Mammary epithelial cell (primary cell): ENCODE measurements at regions not wholly inside any gene's neighbourhood (a gene's known extent, or its start where the extent isn't known, plus 50 kb on each side); places are given as distances from the start of the nearest gene placed in this dataset.

Experiments
- EZH2 ChIP-seq: IDR thresholded peaks from 2 replicates; pipeline ENCODE4 v1.6.1; 2012; ENCODE audit warnings: low read length, inconsistent platforms, borderline replicate concordance
- TF ChIP-seq, protein P1 (sequence below), 2 donors: IDR thresholded peaks in 1 of 2; conservative IDR thresholded peaks in 1 of 2; 2 replicates each; pipeline ENCODE4 v1.5.1; 2011 to 2012; ENCODE audit warnings: inconsistent platforms in 2 of 2, low read length in 2 of 2, mild to moderate bottlenecking in 2 of 2, control low read depth in 1 of 2, low read depth in 1 of 2; ENCODE audit not compliant: insufficient read depth in 1 of 2; ENCODE audit errors: extremely low read depth in 1 of 2

DNA sequence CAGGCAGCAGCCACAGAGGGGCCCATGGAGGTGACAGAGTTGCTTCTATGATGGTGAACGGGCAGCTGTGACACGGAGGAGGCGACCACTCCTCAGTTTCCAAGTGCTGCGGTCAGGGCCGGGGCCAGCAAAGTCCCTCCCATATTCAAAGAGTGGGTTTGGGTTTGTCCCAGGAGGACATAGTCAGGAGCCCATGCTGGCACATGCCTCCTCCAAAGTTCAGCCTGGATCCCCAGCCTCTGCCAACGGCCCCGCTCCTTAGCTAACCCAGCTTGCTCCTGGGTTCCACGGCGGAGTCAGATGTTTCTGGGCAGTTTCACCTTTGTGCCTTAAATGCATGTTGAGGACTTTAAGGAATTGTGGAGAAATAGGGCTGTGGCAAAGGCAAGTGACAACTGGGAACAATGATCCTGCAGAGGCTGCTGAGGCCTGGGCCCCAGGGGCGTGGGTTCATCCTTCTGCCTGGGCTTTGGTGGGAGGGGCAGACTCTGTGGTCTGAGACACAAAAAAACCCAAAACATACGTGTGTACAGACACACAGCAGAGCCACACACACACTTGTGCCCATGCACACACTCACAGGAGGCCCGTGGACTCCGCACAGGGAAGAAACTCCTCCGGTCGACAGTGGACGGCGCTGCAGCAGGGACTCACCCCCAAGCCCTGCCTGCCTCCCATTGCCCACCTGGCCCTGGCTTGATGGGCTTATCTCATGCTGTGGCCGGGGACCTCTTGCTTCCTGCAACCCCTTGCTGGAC, 399.4 kb downstream of the TMEM121 start:
- TF ChIP-seq, protein P1, sequence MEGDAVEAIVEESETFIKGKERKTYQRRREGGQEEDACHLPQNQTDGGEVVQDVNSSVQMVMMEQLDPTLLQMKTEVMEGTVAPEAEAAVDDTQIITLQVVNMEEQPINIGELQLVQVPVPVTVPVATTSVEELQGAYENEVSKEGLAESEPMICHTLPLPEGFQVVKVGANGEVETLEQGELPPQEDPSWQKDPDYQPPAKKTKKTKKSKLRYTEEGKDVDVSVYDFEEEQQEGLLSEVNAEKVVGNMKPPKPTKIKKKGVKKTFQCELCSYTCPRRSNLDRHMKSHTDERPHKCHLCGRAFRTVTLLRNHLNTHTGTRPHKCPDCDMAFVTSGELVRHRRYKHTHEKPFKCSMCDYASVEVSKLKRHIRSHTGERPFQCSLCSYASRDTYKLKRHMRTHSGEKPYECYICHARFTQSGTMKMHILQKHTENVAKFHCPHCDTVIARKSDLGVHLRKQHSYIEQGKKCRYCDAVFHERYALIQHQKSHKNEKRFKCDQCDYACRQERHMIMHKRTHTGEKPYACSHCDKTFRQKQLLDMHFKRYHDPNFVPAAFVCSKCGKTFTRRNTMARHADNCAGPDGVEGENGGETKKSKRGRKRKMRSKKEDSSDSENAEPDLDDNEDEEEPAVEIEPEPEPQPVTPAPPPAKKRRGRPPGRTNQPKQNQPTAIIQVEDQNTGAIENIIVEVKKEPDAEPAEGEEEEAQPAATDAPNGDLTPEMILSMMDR (conservative IDR thresholded peaks at IDR 0.05 in 1 of 2, IDR thresholded peaks at IDR 0.05 in 1 of 2; ENCODE audit: extremely low read depth in 1 of 2, insufficient read depth in 1 of 2, low read depth in 1 of 2, low read length in 2 of 2) = no peak
- TF ChIP-seq EZH2 = no peak
